Gastroesophageal sphincter (tissue), 4 donors: ENCODE measurements at regions not wholly inside any gene's neighbourhood (a gene's known extent, or its start where the extent isn't known, plus 50 kb on each side); places are given as distances from the start of the nearest gene placed in this dataset.

Source experiments
- ATAC-seq: fragments of 150-250 bp; one replicate; pipeline ENCODE4 v1.9.1; 2016; ENCODE audit warnings: mild to moderate bottlenecking, moderate library complexity
- H3K27ac ChIP-seq, 4 donors: fragments of 200-600 bp; sonication (generic) in 3 of 4; 1 replicate in 3 of 4; 2 replicates in 1 of 4; pipeline ENCODE4 v1.5.1; 2016 to 2019
- H3K27me3 ChIP-seq: fragments of 200-600 bp; sonication (generic); one replicate; pipeline ENCODE4 v1.5.1; 2019
- H3K36me3 ChIP-seq, 2 donors: fragments of 200-600 bp; sonication (generic); one replicate each; pipeline ENCODE4 v1.5.1; 2019; ENCODE audit warnings: control low read depth in 1 of 2
- H3K4me1 ChIP-seq, 3 donors: fragments of 200-600 bp; sonication (generic); 1 replicate in 2 of 3; 2 replicates in 1 of 3; pipeline ENCODE4 v1.5.1; 2016 to 2019; ENCODE audit warnings: control low read depth in 2 of 3
- H3K4me3 ChIP-seq, 2 donors: fragments of 200-600 bp; sonication (generic); one replicate each; pipeline ENCODE4 v1.5.1; 2019; ENCODE audit warnings: mild to moderate bottlenecking in 1 of 2, moderate library complexity in 1 of 2
- H3K9me3 ChIP-seq, 3 donors: fragments of 200-600 bp; sonication (generic); one replicate each; pipeline ENCODE4 v1.5.1; 2017 to 2019; ENCODE audit warnings: control low read depth in 2 of 3
- EP300 ChIP-seq: sonication (generic); formaldehyde crosslinking; IDR thresholded peaks from one replicate; pipeline ENCODE4 v1.6.1; 2017; ENCODE audit warnings: antibody characterized with exemption, mild to moderate bottlenecking
- POLR2A ChIP-seq, 2 donors: fragments of 450-650 bp; IDR thresholded peaks; one replicate each; pipeline ENCODE4 v1.6.1; 2017; ENCODE audit warnings: antibody characterized with exemption in 2 of 2, mild to moderate bottlenecking in 2 of 2, moderate library complexity in 1 of 2
- POLR2AphosphoS5 ChIP-seq: sonication (generic); formaldehyde crosslinking; IDR thresholded peaks from one replicate; pipeline ENCODE4 v1.6.1; 2017; ENCODE audit warnings: antibody characterized with exemption
- WGBS, 2 donors: methylation state at CpG; one replicate each; pipeline ENCODE4 v1.1.5; 2018; ENCODE audit warnings: low coverage in 1 of 2; 5-methylcytosine and 5-hydroxymethylcytosine counted together
- TF ChIP-seq, protein P1 (sequence below), 4 experiments: fragments of 200-600 bp in 2 of 4; fragments of 450-650 bp in 2 of 4; sonication (generic) in 1 of 4; IDR thresholded peaks; one replicate each; pipeline ENCODE4 v1.5.1; 2017 to 2019; ENCODE audit warnings: antibody characterized with exemption in 4 of 4, mild to moderate bottlenecking in 2 of 4, moderate library complexity in 2 of 4

DNA sequence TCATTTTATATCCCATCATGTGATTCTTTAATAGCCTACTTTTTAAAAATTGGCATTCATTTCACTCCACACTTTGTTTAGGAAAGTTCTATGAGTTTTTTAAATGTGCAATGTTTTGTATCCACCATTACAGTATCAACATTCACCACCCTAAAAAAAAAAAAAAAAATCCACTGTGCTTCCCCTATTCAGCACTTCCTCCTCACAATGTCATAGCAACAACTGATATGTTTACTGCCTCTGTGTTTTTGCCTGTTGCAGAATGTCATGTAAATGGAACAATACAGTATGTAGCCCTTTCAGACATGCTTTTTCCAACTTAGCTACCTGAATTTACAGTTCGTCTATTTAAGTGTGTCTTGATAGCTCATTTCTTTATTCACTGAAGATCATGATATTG lies 754.2 kb downstream of the FAM181B start:
- Histone ChIP-seq H3K4me3 (no peak overlapping the region), H3K36me3 (no peaks in the 10 kb centered on the region), H3K27me3 (no peaks in the 10 kb centered on the region), H3K27ac (no peak overlapping the region), H3K4me1 (no peaks in the 10 kb centered on the region), H3K9me3 (peaks cover 0 to 13% (median 0%) of the 10 kb centered on the region in 3 donors)
- TF ChIP-seq POLR2AphosphoS5 (no peak), POLR2A (IDR thresholded peaks at IDR 0.05) (no peak), EP300 (no peak)
- WGBS, 2 donors: 82 to 94% methylated on average over 1 of the region's 1 CpG
- no peak for ATAC-seq

DNA sequence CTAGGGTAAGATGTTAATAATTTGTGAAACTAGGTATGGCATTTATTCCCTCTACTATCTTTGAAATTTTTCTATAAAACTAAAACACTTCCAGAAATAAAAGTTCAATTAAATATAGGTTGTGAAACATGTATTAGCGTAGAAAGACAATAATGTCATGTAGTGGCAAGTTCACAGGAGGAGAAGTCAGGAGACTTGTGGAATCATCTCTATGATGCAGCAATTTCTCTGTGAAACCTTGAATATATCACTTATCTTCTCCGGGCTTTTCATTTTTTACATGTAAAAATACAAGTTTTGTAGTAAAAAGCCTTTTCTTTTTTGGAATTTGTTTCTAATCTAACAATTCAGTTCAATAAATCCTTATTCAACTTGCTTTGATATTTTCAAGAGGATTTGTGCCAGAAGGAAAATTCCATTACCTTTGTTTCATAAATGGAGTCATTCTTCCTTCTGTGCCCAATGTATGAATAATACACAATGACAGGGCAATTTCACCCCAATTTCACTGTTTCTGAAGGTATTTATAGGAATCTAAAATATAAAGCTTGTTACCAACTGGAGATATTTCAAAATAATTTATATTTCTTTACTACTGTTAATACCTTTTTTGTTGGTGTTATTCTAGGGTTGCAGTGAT lies 758.3 kb downstream of the FAM181B start:
- Histone ChIP-seq H3K4me1 (no peaks in the 10 kb centered on the region), H3K4me3 (no peak overlapping the region), H3K9me3 (peaks cover 0 to 13% (median 0%) of the 10 kb centered on the region in 3 donors), H3K27me3 (no peaks in the 10 kb centered on the region), H3K36me3 (no peaks in the 10 kb centered on the region), H3K27ac (no peak overlapping the region)
- WGBS, 2 donors: 80 to 82% methylated on average over 2 of the region's 2 CpGs
- TF ChIP-seq EP300 (no peak), POLR2A (IDR thresholded peaks at IDR 0.05) (no peak), POLR2AphosphoS5 (no peak)
- TF ChIP-seq, protein P1, sequence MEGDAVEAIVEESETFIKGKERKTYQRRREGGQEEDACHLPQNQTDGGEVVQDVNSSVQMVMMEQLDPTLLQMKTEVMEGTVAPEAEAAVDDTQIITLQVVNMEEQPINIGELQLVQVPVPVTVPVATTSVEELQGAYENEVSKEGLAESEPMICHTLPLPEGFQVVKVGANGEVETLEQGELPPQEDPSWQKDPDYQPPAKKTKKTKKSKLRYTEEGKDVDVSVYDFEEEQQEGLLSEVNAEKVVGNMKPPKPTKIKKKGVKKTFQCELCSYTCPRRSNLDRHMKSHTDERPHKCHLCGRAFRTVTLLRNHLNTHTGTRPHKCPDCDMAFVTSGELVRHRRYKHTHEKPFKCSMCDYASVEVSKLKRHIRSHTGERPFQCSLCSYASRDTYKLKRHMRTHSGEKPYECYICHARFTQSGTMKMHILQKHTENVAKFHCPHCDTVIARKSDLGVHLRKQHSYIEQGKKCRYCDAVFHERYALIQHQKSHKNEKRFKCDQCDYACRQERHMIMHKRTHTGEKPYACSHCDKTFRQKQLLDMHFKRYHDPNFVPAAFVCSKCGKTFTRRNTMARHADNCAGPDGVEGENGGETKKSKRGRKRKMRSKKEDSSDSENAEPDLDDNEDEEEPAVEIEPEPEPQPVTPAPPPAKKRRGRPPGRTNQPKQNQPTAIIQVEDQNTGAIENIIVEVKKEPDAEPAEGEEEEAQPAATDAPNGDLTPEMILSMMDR (IDR thresholded peaks at IDR 0.05): no peak
- ATAC-seq: no peak

DNA sequence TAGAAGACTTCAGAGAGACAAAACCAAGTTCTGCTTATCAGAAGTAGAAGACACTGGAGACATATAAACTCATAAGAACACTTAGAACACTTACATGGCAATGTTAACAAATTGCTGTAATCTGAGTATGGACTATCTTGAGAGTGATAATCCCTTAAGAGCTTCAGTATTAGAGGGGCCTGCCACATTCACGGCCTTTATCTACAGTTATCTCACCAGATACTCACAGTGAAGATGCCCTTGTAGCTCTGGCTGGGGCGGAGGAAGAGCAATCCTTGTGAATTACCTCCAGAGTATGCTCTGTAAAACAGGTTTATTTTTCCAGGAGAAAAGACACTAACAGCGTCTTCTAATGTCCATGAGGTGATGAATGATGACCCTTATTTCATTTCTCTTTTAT lies 762.8 kb downstream of the FAM181B start:
- no peaks in the 10 kb centered on the region for H3K36me3 ChIP-seq
- WGBS, 2 donors: 32 to 61% methylated on average over 3 of the region's 3 CpGs
- H3K4me1 ChIP-seq: no peaks in the 10 kb centered on the region
- TF ChIP-seq, protein P1 (IDR thresholded peaks at IDR 0.05): no peak
- TF ChIP-seq POLR2AphosphoS5 (no peak), POLR2A (IDR thresholded peaks at IDR 0.05) (no peak), EP300 (no peak)
- no peak overlapping the region for H3K27ac ChIP-seq
- H3K9me3 ChIP-seq: no peaks in the 10 kb centered on the region
- H3K4me3 ChIP-seq: no peak overlapping the region
- ATAC-seq: no peak
- no peaks in the 10 kb centered on the region for H3K27me3 ChIP-seq

- H3K36me3 ChIP-seq: no peaks in the 10 kb centered on the region
- H3K27ac ChIP-seq: no peak overlapping the region
- no peaks in the 10 kb centered on the region for H3K27me3 ChIP-seq
- no peaks in the 10 kb centered on the region for H3K4me1 ChIP-seq
- H3K4me3 ChIP-seq: no peak overlapping the region
- TF ChIP-seq POLR2A (IDR thresholded peaks at IDR 0.05) (no peak), EP300 (no peak), POLR2AphosphoS5 (no peak)
- TF ChIP-seq, protein P1 (IDR thresholded peaks at IDR 0.05): no peak
- 44 to 85% methylated on average over 1 of the region's 1 CpG for WGBS, 2 donors
- ATAC-seq: no peak
- H3K9me3 ChIP-seq: no peaks in the 10 kb centered on the region
These were observed 766.4 kb downstream of the FAM181B start for GRCh38 chr11:81967242-81967641.

DNA sequence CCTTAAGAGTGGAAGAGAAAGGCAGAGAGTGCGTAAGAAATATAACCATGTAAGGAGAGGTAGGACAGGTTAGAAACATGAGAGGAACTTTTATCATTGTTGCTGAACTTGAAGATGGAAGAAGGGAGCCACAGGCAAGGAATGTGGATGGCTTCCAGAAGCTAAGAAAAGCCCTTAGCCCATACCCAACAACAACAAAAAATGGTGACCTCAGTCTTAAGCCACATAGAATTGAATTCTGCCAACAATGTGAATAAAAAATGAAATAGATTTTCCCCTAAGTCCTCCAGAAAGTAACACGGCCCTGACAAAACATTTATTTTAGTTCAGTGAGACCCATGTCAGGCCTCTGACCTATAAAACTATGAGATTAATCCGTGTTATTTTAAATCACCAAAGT lies 767.3 kb downstream of the FAM181B start:
- no peaks in the 10 kb centered on the region for H3K9me3 ChIP-seq
- 68 to 77% methylated on average over 3 of the region's 3 CpGs for WGBS, 2 donors

DNA sequence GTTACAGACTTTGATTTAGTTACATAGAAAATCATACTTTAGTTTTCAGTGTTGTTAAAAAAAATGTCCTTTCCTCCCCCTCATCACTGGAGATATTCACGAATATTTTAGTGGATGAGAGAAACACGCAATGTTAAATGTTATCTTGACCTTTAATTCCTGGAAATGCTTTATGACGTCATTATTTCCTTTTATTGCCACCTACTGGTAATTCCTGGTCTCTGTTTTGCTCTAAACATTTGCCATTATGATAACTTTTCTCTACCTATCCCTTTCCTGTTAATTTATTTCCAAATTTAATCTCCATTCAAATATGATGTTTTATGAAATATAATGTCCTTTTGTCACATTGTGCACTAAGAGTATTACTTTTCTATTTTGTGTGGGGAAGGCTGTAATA lies 770.6 kb downstream of the FAM181B start:
- Histone ChIP-seq H3K4me1 (no peaks in the 10 kb centered on the region), H3K4me3 (no peak overlapping the region), H3K27me3 (no peaks in the 10 kb centered on the region), H3K9me3 (no peaks in the 10 kb centered on the region), H3K27ac (no peak overlapping the region), H3K36me3 (no peaks in the 10 kb centered on the region)
- ATAC-seq: no peak
- no peak for TF ChIP-seq POLR2AphosphoS5
- no peak for TF ChIP-seq POLR2A (IDR thresholded peaks at IDR 0.05)
- TF ChIP-seq, protein P1 (IDR thresholded peaks at IDR 0.05): no peak
- no peak for TF ChIP-seq EP300
- WGBS, 2 donors: 25 to 28% methylated on average over 3 of the region's 3 CpGs

More for the DNA sequence above, 767.3 kb downstream of the FAM181B start:
- no peak for ATAC-seq
- no peak for TF ChIP-seq POLR2A (IDR thresholded peaks at IDR 0.05)
- H3K36me3 ChIP-seq: no peaks in the 10 kb centered on the region
- no peak overlapping the region for H3K27ac ChIP-seq
- no peaks in the 10 kb centered on the region for H3K4me1 ChIP-seq
- H3K27me3 ChIP-seq: no peaks in the 10 kb centered on the region
- no peak overlapping the region for H3K4me3 ChIP-seq
